ENCODE measurements at regions not wholly inside any gene's neighbourhood (a gene's known extent, or its start where the extent isn't known, plus 50 kb on each side); places are given as distances from the start of the nearest gene placed in this dataset.

GRCh38 chr16:66306366-66307150 lies 59.9 kb upstream of the CDH5 start:
- no peaks in the 10 kb centered on the region for H3K4me1 ChIP-seq
- no peaks in the 10 kb centered on the region for H3K9me3 ChIP-seq
- no peaks in the 10 kb centered on the region for H3K27me3 ChIP-seq
- intact Hi-C loops (cut with DNase I) = no loop called here
- H3K36me3 ChIP-seq = no peaks in the 10 kb centered on the region
- WGBS, 2 donors = 70 to 82% methylated on average over 9 of the region's 9 CpGs
- no peak for TF ChIP-seq CTCF (IDR thresholded peaks at IDR 0.05)
- no peak overlapping the region for H3K27ac ChIP-seq
- peak; percentile 24 for DNase-seq
- H3K4me3 ChIP-seq = no peak overlapping the region

GRCh38 chr16:66304961-66305360 lies 61.5 kb upstream of the CDH5 start:
- Histone ChIP-seq H3K36me3 (no peaks in the 10 kb centered on the region), H3K27me3 (no peaks in the 10 kb centered on the region), H3K27ac (no peak overlapping the region), H3K4me3 (no peak overlapping the region), H3K9me3 (no peaks in the 10 kb centered on the region), H3K4me1 (no peaks in the 10 kb centered on the region)
- TF ChIP-seq POLR2A (IDR thresholded peaks at IDR 0.05) (no peak), CTCF (IDR thresholded peaks at IDR 0.05) (no peak), EP300 (IDR thresholded peaks at IDR 0.05) (no peak), POLR2AphosphoS5 (IDR thresholded peaks at IDR 0.05) (no peak)
- intact Hi-C loops (cut with DNase I) = no loop called here
- 48 to 78% methylated on average over 3 of the region's 3 CpGs for WGBS, 2 donors
- DNase-seq = peak; percentile 46

GRCh38 chr16:66304151-66304550 lies 62.3 kb upstream of the CDH5 start:
- intact Hi-C loops (cut with DNase I) = no loop called here
- H3K27me3 ChIP-seq = no peaks in the 10 kb centered on the region
- no peaks in the 10 kb centered on the region for H3K4me1 ChIP-seq
- no peaks in the 10 kb centered on the region for H3K36me3 ChIP-seq
- WGBS, 2 donors = 52 to 64% methylated on average over 7 of the region's 7 CpGs
- H3K4me3 ChIP-seq = no peak overlapping the region
- TF ChIP-seq CTCF (IDR thresholded peaks at IDR 0.05) (no peak), POLR2AphosphoS5 (IDR thresholded peaks at IDR 0.05) (no peak), POLR2A (IDR thresholded peaks at IDR 0.05) (no peak), EP300 (IDR thresholded peaks at IDR 0.05) (no peak)
- H3K9me3 ChIP-seq = no peaks in the 10 kb centered on the region
- H3K27ac ChIP-seq = no peak overlapping the region
- no peak for DNase-seq

GRCh38 chr16:66300501-66300900 lies 66.0 kb upstream of the CDH5 start:
- no peaks in the 10 kb centered on the region for H3K9me3 ChIP-seq
- DNase-seq = peak; percentile 15
- 45 to 88% methylated on average over 1 of the region's 1 CpG for WGBS, 2 donors
- no peak overlapping the region for H3K27ac ChIP-seq
- H3K36me3 ChIP-seq = no peaks in the 10 kb centered on the region
- no peak overlapping the region for H3K4me3 ChIP-seq
- intact Hi-C loops (cut with DNase I) = no loop called here
- TF ChIP-seq CTCF (IDR thresholded peaks at IDR 0.05) = no peak
- TF ChIP-seq EP300 (IDR thresholded peaks at IDR 0.05) = no peak
- no peak for TF ChIP-seq POLR2A (IDR thresholded peaks at IDR 0.05)
- TF ChIP-seq POLR2AphosphoS5 (IDR thresholded peaks at IDR 0.05) = no peak
- no peaks in the 10 kb centered on the region for H3K27me3 ChIP-seq
- no peaks in the 10 kb centered on the region for H3K4me1 ChIP-seq

GRCh38 chr16:66300037-66300436 lies 66.5 kb upstream of the CDH5 start:
- TF ChIP-seq POLR2AphosphoS5 (IDR thresholded peaks at IDR 0.05) = no peak
- no peak for TF ChIP-seq CTCF (IDR thresholded peaks at IDR 0.05)
- TF ChIP-seq EP300 (IDR thresholded peaks at IDR 0.05) = no peak
- no peak for TF ChIP-seq POLR2A (IDR thresholded peaks at IDR 0.05)
- WGBS, 2 donors = 94% methylated on average over 3 of the region's 3 CpGs
- Histone ChIP-seq H3K36me3 (no peaks in the 10 kb centered on the region), H3K4me3 (no peak overlapping the region), H3K27me3 (no peaks in the 10 kb centered on the region), H3K27ac (no peak overlapping the region), H3K4me1 (no peaks in the 10 kb centered on the region), H3K9me3 (no peaks in the 10 kb centered on the region)
- intact Hi-C loops (cut with DNase I) = no loop called here
- peak; percentile 17 for DNase-seq
